Left lung (tissue), 4 donors: ENCODE measurements at regions not wholly inside any gene's neighbourhood (a gene's known extent, or its start where the extent isn't known, plus 50 kb on each side); places are given as distances from the start of the nearest gene placed in this dataset.

Experiments
- ATAC-seq: fragments of 200-7000 bp; cut with Tn5 transposase; one replicate; pipeline ENCODE4 v1.9.1; 2020; ENCODE audit warnings: moderate library complexity
- DNase-seq, 4 donors: peaks; one replicate each; pipeline ENCODE4 v3.0.0-alpha.2; 2013 to 2020
- H3K27ac ChIP-seq, 2 donors: fragments of 200-600 bp; sonication (generic) in 1 of 2; one replicate each; pipeline versions ENCODE4 v1.5.0 to v1.8.0; 2020 to 2021
- H3K27me3 ChIP-seq, 2 donors: fragments of 200-600 bp; sonication (generic) in 1 of 2; one replicate each; pipeline versions ENCODE4 v1.5.0 to v1.8.0; 2020 to 2021
- H3K36me3 ChIP-seq, 2 donors: fragments of 200-600 bp; sonication (generic) in 1 of 2; one replicate each; pipeline versions ENCODE4 v1.5.0 to v1.8.0; 2020 to 2021
- H3K4me1 ChIP-seq, 2 donors: fragments of 200-600 bp; one replicate each; pipeline ENCODE4 v1.8.0; 2021
- H3K4me3 ChIP-seq, 2 donors: fragments of 200-600 bp; sonication (generic) in 1 of 2; one replicate each; pipeline versions ENCODE4 v1.5.0 to v1.8.0; 2020 to 2021; ENCODE audit warnings: mild to moderate bottlenecking in 1 of 2
- H3K9me3 ChIP-seq, 2 donors: fragments of 200-600 bp; sonication (generic) in 1 of 2; one replicate each; pipeline versions ENCODE4 v1.5.0 to v1.8.0; 2020 to 2021
- CTCF ChIP-seq, 2 donors: fragments of 200-600 bp; sonication (generic) in 1 of 2; IDR thresholded peaks; one replicate each; pipeline versions ENCODE4 v1.5.0 to v1.8.0; 2021; ENCODE audit warnings: antibody characterized with exemption in 2 of 2
- intact Hi-C, 2 donors: fragments of 100-400 bp; cut with DNase I; formaldehyde crosslinking; loops; one replicate each; pipeline versions ENCODE4 v1.11.2 to v1.14.2; 2022
- donor health status: DM: no; HTN: yes; CAD: no.
- donor health status: DM: no; HTN: no; CAD: no.

GRCh38 chr10:120086066-120086465 is 193.5 kb downstream of the SEC23IP start:
- Histone ChIP-seq H3K27ac (no peak overlapping the region), H3K36me3 (no peaks in the 10 kb centered on the region), H3K27me3 (peaks cover 0 to 4% of the 10 kb centered on the region in 2 donors), H3K9me3 (no peaks in the 10 kb centered on the region), H3K4me3 (no peak overlapping the region), H3K4me1 (no peaks in the 10 kb centered on the region)
- ATAC-seq (no peak), DNase-seq (no peak)
- TF ChIP-seq CTCF (IDR thresholded peaks at IDR 0.05), result no peak
- intact Hi-C loops, result no loop called here

DNA sequence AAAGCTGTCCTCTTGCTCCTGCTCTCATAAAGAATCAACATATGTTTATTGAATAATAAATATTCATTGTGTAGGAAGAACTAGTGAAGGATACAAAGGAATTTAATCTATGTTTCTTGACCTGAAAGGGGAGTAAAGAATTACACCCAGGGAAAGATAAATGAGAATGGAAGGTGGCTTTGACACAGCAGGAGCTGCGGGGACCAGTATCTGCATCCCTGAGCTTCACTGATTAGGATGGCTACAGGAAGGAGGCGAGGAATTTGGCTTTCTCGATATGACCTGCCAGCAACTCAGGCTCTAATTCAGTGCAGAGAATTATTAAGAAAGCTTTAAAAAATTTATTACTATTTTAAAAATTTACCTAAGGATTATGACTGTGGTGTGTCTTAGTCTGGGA is 194.6 kb downstream of the SEC23IP start:
- no peak for DNase-seq
- no peak for TF ChIP-seq CTCF (IDR thresholded peaks at IDR 0.05)
- Histone ChIP-seq H3K4me1 (no peaks in the 10 kb centered on the region), H3K9me3 (no peaks in the 10 kb centered on the region), H3K4me3 (no peak overlapping the region), H3K27me3 (no peaks in the 10 kb centered on the region), H3K36me3 (no peaks in the 10 kb centered on the region), H3K27ac (no peak overlapping the region)
- intact Hi-C loops, result no loop called here
- no peak for ATAC-seq

DNA sequence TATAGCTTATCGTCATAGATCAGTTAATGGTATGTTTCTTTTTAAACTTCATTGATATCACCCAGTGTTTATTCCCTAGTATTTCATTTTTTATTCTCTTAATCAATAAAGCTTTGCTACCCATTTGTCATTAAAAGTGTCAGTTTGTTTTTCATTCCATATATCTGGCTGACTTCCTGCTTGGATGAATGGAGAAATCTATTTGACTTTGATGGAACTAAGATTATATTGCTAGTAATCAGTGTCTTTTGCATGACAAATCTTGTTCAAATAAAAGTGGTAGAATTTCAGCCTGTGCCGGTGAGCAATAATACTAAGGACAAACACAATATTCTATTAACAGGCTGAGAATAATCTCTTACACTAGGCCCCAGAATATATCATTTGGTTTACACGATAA is 203.3 kb downstream of the SEC23IP start:
- no peak overlapping the region for H3K4me3 ChIP-seq
- H3K4me1 ChIP-seq, result no peaks in the 10 kb centered on the region
- ATAC-seq (no peak), DNase-seq (no peak)
- H3K27me3 ChIP-seq, result no peaks in the 10 kb centered on the region
- intact Hi-C loops, result no loop called here
- no peak overlapping the region for H3K27ac ChIP-seq
- no peak for TF ChIP-seq CTCF (IDR thresholded peaks at IDR 0.05)
- no peaks in the 10 kb centered on the region for H3K9me3 ChIP-seq
- H3K36me3 ChIP-seq, result no peaks in the 10 kb centered on the region

DNA sequence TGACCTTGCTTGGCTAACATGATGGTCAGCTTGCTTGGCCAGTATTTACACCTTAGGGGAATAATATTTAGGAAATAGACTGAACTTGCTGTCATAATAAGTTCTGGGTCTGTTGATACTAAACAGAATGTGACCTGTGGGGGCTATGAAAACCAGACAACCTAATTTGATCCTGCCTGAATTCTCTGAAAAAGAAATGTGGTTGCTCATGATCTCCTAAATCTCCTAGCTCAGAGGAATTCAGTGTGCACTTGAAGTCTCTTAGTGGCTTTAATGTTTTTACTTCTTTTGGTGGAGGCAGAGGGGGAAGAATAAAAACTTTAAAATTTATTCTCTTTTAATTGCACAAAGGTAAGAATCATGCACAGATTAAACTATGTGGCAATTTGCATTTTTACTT is 205.2 kb downstream of the SEC23IP start:
- no peak for TF ChIP-seq CTCF (IDR thresholded peaks at IDR 0.05)
- no peaks in the 10 kb centered on the region for H3K9me3 ChIP-seq
- intact Hi-C loops, result no loop called here
- DNase-seq (no peak), ATAC-seq (no peak)
- H3K27me3 ChIP-seq, result no peaks in the 10 kb centered on the region
- H3K36me3 ChIP-seq, result no peaks in the 10 kb centered on the region
- no peak overlapping the region for H3K4me3 ChIP-seq
- H3K27ac ChIP-seq, result no peak overlapping the region
- H3K4me1 ChIP-seq, result no peaks in the 10 kb centered on the region

DNA sequence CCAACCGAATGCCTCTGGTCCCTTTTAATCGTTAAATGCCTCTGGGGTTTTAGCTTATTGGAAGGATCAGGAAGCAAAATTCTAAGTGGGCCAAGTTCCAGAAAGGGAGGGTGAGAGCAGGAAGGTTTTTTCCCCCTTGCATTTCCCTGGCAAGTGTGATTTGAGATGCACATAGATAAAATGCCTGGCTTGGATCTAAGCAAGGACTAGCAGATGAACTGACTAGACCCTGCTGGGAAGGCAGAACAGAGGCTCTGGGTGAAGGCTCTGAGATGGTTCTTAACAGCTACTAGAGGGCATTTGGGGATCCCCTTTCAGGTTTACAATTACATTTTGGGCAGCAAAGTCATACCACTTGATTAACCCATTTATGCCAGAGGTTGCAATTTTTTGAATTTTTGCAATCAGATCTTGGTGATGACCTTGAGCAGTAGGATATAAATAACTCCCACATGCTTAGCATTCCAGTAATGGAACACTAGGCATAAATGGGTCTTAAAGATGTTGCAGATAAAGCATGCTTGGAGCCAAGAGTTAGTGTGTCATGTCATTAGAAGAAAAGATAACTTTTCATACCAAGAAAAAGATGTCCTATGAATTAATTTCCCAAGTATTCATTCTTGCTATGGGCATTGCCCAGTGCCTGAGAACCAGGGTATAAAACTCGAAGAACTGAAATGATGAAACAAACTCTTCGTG is 205.9 kb downstream of the SEC23IP start:
- DNase-seq (no peak), ATAC-seq (no peak)
- H3K4me1 ChIP-seq, result no peaks in the 10 kb centered on the region
- no peaks in the 10 kb centered on the region for H3K27me3 ChIP-seq
- H3K9me3 ChIP-seq, result no peaks in the 10 kb centered on the region
- no peaks in the 10 kb centered on the region for H3K36me3 ChIP-seq
- intact Hi-C loops, result no loop called here
- H3K4me3 ChIP-seq, result no peak overlapping the region
- no peak overlapping the region for H3K27ac ChIP-seq
- no peak for TF ChIP-seq CTCF (IDR thresholded peaks at IDR 0.05)
